ENCODE measurements at regions not wholly inside any gene's neighbourhood (a gene's known extent, or its start where the extent isn't known, plus 50 kb on each side); places are given as distances from the start of the nearest gene placed in this dataset.

DNA sequence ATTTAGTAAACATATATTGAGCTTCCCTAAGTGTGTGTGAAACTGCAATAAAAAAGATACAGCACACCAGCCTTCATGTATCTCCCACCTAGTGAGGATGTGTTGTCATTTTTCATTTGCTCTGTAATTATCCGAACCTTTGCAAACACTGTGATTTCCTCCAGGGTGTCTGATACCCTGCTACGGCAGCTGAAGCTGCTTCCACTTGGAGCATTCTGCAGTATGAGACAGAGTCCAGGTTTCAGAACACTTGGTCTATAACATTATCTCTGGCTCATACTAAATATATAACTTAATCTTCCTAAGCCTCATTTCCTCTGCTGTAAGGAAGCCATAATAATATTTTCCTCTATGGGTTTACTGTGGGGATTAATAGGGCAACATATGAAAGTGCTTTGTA lies 1338.1 kb upstream of the SLC10A2 start:
- no peaks in the 10 kb centered on the region for H3K9me3 ChIP-seq (ENCODE audit: low read depth)
- 32% methylated on average over 2 of the region's 2 CpGs for WGBS (ENCODE audit: low lambda C conversion rate, missing lambda C conversion rate)
- DNase-seq (ENCODE audit: low spot score), result no peak

DNA sequence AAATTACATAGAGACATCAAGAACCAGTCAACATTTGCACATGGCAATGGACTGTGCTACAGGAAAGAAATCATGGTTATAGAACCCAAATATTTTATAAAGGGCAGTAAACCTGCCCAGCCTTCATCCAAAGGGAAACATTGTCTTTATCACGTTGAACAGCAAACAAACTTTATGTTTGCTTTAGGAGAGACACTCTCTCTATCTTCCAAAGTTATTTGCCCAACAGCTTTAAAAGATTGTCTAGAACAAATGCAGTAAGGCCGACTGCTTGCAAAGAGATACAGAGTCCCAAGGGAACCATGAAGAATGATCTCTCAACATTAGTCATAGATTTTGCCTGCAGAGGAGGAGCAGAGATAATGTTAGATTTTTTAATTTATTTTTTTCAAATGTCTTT lies 1323.5 kb upstream of the SLC10A2 start:
- no peaks in the 10 kb centered on the region for H3K36me3 ChIP-seq (replicated peaks; ENCODE audit: insufficient read depth, low read depth)
- H3K4me3 ChIP-seq, result no peak overlapping the region
- no peaks in the 10 kb centered on the region for H3K9me2 ChIP-seq (replicated peaks; ENCODE audit: insufficient read depth)
- no peaks in the 10 kb centered on the region for H3K9me3 ChIP-seq (ENCODE audit: low read depth)
- no peaks in the 10 kb centered on the region for H3K79me2 ChIP-seq
- H3K4me2 ChIP-seq, result no peak overlapping the region
- no peaks in the 10 kb centered on the region for H3K4me1 ChIP-seq (ENCODE audit: insufficient read depth)
- H3K27ac ChIP-seq, result no peak overlapping the region
- no peaks in the 10 kb centered on the region for H3K27me3 ChIP-seq
- peak; percentile 19 for DNase-seq (ENCODE audit: low spot score)
- WGBS (ENCODE audit: low lambda C conversion rate, missing lambda C conversion rate), result 33% methylated on average over 2 of the region's 2 CpGs
- TF ChIP-seq EZH2phosphoT487 (IDR thresholded peaks at IDR 0.05; ENCODE audit: low read depth, severe bottlenecking, unreplicated experiment) (peak; percentile 83), EZH2 (IDR thresholded peaks at IDR 0.05; ENCODE audit: borderline replicate concordance) (no peak)
- H2AFZ ChIP-seq, result no peak overlapping the region
- H4K20me1 ChIP-seq (ENCODE audit: insufficient read depth, poor library complexity, severe bottlenecking), result no peaks in the 10 kb centered on the region

More for the DNA sequence above, 1338.1 kb upstream of the SLC10A2 start:
- H3K9me2 ChIP-seq (replicated peaks; ENCODE audit: insufficient read depth), result no peaks in the 10 kb centered on the region
- H2AFZ ChIP-seq, result no peak overlapping the region
- H4K20me1 ChIP-seq (ENCODE audit: insufficient read depth, poor library complexity, severe bottlenecking), result no peaks in the 10 kb centered on the region
- H3K27me3 ChIP-seq, result no peaks in the 10 kb centered on the region
- H3K36me3 ChIP-seq (replicated peaks; ENCODE audit: insufficient read depth, low read depth), result no peaks in the 10 kb centered on the region
- no peaks in the 10 kb centered on the region for H3K79me2 ChIP-seq
- H3K4me2 ChIP-seq, result no peak overlapping the region
- no peak overlapping the region for H3K27ac ChIP-seq
- no peaks in the 10 kb centered on the region for H3K4me1 ChIP-seq (ENCODE audit: insufficient read depth)
- no peak for TF ChIP-seq EZH2phosphoT487 (IDR thresholded peaks at IDR 0.05; ENCODE audit: low read depth, severe bottlenecking, unreplicated experiment)
- TF ChIP-seq, protein P1, sequence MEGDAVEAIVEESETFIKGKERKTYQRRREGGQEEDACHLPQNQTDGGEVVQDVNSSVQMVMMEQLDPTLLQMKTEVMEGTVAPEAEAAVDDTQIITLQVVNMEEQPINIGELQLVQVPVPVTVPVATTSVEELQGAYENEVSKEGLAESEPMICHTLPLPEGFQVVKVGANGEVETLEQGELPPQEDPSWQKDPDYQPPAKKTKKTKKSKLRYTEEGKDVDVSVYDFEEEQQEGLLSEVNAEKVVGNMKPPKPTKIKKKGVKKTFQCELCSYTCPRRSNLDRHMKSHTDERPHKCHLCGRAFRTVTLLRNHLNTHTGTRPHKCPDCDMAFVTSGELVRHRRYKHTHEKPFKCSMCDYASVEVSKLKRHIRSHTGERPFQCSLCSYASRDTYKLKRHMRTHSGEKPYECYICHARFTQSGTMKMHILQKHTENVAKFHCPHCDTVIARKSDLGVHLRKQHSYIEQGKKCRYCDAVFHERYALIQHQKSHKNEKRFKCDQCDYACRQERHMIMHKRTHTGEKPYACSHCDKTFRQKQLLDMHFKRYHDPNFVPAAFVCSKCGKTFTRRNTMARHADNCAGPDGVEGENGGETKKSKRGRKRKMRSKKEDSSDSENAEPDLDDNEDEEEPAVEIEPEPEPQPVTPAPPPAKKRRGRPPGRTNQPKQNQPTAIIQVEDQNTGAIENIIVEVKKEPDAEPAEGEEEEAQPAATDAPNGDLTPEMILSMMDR (IDR thresholded peaks at IDR 0.05; ENCODE audit: poor library complexity), result no peak
- TF ChIP-seq EZH2 (IDR thresholded peaks at IDR 0.05; ENCODE audit: borderline replicate concordance), result no peak
- no peak overlapping the region for H3K4me3 ChIP-seq

DNA sequence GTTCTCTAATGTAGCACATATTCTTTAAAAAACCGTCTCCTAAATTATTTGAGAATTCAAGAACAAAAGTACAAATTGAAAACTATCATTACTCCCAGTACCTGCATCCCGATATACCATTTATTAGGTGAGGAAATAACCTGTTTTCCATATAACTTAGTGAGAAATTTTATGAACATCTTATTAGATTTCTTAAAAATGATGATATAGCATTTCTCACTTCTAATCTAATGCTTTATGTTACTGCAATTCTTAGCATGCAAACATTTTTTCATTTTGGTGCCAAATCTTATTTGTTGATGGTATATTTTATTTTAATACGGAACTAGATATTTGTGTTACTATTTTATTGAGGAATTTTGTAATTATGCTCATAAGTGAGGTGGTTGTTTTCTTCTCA lies 1321.3 kb upstream of the SLC10A2 start:
- H3K36me3 ChIP-seq (replicated peaks; ENCODE audit: insufficient read depth, low read depth), result no peaks in the 10 kb centered on the region
- no peak overlapping the region for H2AFZ ChIP-seq
- H3K4me3 ChIP-seq, result no peak overlapping the region
- TF ChIP-seq, protein P1 (IDR thresholded peaks at IDR 0.05; ENCODE audit: poor library complexity), result no peak
- TF ChIP-seq EZH2 (IDR thresholded peaks at IDR 0.05; ENCODE audit: borderline replicate concordance) (no peak), EZH2phosphoT487 (IDR thresholded peaks at IDR 0.05; ENCODE audit: low read depth, severe bottlenecking, unreplicated experiment) (no peak)
- H3K79me2 ChIP-seq, result no peaks in the 10 kb centered on the region
- DNase-seq (ENCODE audit: low spot score), result no peak
- no peak overlapping the region for H3K4me2 ChIP-seq
- no peaks in the 10 kb centered on the region for H3K27me3 ChIP-seq
- no peak overlapping the region for H3K27ac ChIP-seq
- WGBS (ENCODE audit: low lambda C conversion rate, missing lambda C conversion rate), result 61% methylated on average over 3 of the region's 3 CpGs
- H3K4me1 ChIP-seq (ENCODE audit: insufficient read depth), result no peaks in the 10 kb centered on the region
- no peaks in the 10 kb centered on the region for H3K9me3 ChIP-seq (ENCODE audit: low read depth)
- H4K20me1 ChIP-seq (ENCODE audit: insufficient read depth, poor library complexity, severe bottlenecking), result no peaks in the 10 kb centered on the region
- H3K9me2 ChIP-seq (replicated peaks; ENCODE audit: insufficient read depth), result no peaks in the 10 kb centered on the region

DNA sequence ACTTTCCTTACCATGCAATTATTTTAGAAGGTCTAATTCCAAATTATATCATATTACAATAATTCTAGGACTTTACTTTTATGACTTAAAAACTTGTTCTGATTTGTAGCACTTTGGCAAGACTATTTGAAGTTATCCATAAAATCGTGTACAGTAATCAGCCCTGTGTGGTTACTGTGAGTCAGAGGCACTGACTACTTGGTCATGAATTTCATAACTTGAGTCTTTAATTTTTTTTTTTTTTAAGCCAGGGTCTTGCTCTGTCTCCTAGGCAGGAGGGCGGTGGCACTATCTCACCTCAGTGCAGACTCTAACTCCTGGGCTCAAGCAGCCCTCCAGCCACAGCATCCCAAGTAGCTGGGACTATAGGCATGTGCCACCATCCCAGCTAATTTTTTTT lies 1319.2 kb upstream of the SLC10A2 start:
- Histone ChIP-seq H3K4me1 (ENCODE audit: insufficient read depth) (no peaks in the 10 kb centered on the region), H3K36me3 (replicated peaks; ENCODE audit: insufficient read depth, low read depth) (no peaks in the 10 kb centered on the region), H4K20me1 (ENCODE audit: insufficient read depth, poor library complexity, severe bottlenecking) (no peaks in the 10 kb centered on the region), H3K4me3 (no peak overlapping the region), H2AFZ (no peak overlapping the region), H3K4me2 (no peak overlapping the region), H3K9me3 (ENCODE audit: low read depth) (no peaks in the 10 kb centered on the region), H3K27ac (no peak overlapping the region), H3K9me2 (replicated peaks; ENCODE audit: insufficient read depth) (no peaks in the 10 kb centered on the region), H3K27me3 (no peaks in the 10 kb centered on the region), H3K79me2 (no peaks in the 10 kb centered on the region)
- 73% methylated on average over 2 of the region's 2 CpGs for WGBS (ENCODE audit: low lambda C conversion rate, missing lambda C conversion rate)
- TF ChIP-seq, protein P1 (IDR thresholded peaks at IDR 0.05; ENCODE audit: poor library complexity), result no peak
- TF ChIP-seq EZH2phosphoT487 (IDR thresholded peaks at IDR 0.05; ENCODE audit: low read depth, severe bottlenecking, unreplicated experiment), result no peak
- TF ChIP-seq EZH2 (IDR thresholded peaks at IDR 0.05; ENCODE audit: borderline replicate concordance), result no peak
- no peak for DNase-seq (ENCODE audit: low spot score)

All from hepatocyte (in vitro differentiated cells).